Fibroblast of villous mesenchyme (primary cell): ENCODE measurements at regions not wholly inside any gene's neighbourhood (a gene's known extent, or its start where the extent isn't known, plus 50 kb on each side); places are given as distances from the start of the nearest gene placed in this dataset.

ENCODE experiments used
- DNase-seq: peaks from one replicate; pipeline ENCODE4 v3.0.0-alpha.2; 2010; ENCODE audit warnings: low read depth
- H3K4me3 ChIP-seq: 2 replicates; pipeline ENCODE4 v1.5.1; 2011; ENCODE audit warnings: low read depth, mild to moderate bottlenecking, low read length
- TF ChIP-seq, protein P1 (sequence below): IDR thresholded peaks from 2 replicates; pipeline ENCODE4 v1.5.1; 2012; ENCODE audit warnings: low read depth, mild to moderate bottlenecking, low read length; ENCODE audit not compliant: insufficient read depth

DNA sequence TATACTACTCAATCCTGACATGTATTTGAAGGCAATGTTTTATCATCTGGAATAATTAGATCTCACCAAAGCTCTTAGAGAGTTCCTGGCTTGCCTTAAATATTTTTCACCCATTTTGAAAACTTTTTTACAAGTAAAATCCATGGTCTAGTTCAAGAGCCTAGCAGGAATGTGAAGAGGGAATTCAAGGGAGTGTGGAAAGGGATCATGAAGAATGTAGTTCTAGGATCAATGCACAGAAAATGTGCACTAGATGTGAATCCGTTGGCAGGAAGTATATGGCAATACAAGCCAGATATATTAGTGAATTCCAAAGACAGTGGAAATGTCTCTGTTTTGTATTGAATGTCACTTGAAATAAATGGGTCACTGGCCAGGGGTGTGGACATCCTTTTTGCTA lies 167.9 kb upstream of the MOCS2 start:
- no peak overlapping the region for H3K4me3 ChIP-seq
- TF ChIP-seq, protein P1, sequence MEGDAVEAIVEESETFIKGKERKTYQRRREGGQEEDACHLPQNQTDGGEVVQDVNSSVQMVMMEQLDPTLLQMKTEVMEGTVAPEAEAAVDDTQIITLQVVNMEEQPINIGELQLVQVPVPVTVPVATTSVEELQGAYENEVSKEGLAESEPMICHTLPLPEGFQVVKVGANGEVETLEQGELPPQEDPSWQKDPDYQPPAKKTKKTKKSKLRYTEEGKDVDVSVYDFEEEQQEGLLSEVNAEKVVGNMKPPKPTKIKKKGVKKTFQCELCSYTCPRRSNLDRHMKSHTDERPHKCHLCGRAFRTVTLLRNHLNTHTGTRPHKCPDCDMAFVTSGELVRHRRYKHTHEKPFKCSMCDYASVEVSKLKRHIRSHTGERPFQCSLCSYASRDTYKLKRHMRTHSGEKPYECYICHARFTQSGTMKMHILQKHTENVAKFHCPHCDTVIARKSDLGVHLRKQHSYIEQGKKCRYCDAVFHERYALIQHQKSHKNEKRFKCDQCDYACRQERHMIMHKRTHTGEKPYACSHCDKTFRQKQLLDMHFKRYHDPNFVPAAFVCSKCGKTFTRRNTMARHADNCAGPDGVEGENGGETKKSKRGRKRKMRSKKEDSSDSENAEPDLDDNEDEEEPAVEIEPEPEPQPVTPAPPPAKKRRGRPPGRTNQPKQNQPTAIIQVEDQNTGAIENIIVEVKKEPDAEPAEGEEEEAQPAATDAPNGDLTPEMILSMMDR, result no peak
- no peak for DNase-seq

DNA sequence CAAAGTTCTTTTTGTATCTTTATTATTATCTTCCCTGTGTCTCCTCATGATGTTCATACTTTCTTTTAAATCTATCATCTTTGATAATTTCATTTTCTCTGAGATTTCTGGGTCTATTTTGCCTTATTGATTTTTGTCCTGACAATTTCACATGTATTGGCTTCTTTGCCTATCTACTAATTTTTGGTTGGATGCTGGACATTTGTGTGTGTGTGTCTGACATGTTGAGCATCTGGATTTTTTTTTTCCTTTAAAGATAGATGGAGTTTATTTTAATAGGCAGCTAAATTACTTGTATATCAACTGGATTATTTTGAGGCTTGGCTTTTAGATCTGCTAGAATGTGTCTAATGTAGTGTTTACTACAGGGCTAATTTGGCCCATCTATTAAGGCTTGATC lies 178.0 kb upstream of the MOCS2 start:
- TF ChIP-seq, protein P1, result no peak
- DNase-seq, result no peak
- H3K4me3 ChIP-seq, result no peak overlapping the region

DNA sequence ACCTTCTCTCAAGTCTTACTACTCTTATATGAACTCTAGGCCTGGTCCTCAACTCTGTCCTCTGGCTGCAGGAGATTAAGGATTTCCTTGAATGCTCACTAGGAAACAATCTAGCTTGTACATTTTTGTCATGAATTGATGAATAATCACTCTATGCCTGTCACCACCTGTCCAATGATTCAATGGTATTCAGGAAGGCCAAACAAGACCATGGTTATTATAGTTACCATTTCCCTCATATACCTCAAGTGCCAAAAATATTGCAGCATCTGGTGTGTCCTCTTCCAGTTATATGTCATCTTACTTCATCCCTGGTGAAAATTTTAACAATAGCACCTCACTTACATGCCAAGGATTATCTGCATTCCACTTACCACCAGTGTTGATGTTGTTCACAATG lies 179.0 kb upstream of the MOCS2 start:
- no peak for DNase-seq
- no peak overlapping the region for H3K4me3 ChIP-seq
- TF ChIP-seq, protein P1, result no peak

DNA sequence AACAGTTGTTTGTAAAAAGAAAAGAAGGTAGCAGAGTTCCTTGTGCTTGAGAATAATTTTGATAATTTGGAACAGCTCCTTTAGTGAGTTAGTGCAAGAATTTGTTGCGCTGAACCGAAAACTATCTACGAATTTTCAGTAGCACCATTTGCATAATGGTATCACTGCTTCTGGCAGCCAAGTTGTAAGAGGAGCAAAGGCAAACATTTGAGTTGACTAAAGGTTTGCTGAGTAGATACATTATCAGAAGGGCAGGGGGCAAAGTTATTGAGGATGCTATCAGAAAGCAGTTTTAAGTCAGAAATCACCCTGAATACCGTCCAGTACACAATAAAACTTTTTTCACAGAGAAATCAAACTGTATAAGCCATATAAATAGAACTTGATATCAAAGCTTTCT lies 181.5 kb upstream of the MOCS2 start:
- H3K4me3 ChIP-seq, result no peak overlapping the region
- DNase-seq, result no peak
- TF ChIP-seq, protein P1, result no peak

DNA sequence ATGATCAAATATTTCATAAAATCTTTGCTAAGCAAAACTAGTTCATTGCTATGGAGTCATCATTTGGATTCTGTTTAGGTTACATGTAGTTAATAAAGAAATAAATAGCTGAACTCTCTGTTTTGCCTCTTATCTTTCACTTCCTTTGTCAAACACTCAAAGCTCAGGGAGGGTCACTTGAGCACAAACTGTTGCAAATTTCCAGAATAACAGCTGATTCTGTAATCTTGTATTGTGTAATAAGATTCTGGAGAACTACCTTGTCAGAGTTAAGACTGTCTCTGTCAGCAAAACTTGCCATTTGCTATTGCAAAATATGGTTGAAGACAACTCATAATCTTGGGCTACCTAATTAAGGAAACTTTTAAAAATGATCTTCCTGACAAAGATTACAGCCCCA lies 182.0 kb upstream of the MOCS2 start:
- TF ChIP-seq, protein P1, result no peak
- DNase-seq, result peak; percentile 78
- no peak overlapping the region for H3K4me3 ChIP-seq

DNA sequence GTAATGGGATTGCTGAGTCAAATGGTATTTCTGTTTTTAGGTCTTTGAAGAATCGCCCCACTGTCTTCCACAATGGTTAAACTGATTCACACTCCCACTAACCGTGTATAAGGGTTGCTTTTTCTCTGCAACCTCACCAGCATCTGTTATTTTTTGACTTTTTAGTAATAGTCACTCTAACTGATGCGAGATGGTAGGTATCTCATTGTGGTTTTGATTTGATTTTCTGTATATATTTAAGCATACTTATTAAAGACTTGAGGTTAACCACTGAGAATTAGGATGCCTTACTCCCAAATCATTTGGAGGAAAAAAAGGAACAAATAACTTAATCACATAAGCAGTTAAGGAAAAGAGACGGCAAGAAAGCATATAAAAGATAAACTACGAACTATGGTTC lies 181.6 kb upstream of the FST start:
- H3K4me3 ChIP-seq, result no peak overlapping the region
- TF ChIP-seq, protein P1, result no peak
- DNase-seq, result peak; percentile 67

DNA sequence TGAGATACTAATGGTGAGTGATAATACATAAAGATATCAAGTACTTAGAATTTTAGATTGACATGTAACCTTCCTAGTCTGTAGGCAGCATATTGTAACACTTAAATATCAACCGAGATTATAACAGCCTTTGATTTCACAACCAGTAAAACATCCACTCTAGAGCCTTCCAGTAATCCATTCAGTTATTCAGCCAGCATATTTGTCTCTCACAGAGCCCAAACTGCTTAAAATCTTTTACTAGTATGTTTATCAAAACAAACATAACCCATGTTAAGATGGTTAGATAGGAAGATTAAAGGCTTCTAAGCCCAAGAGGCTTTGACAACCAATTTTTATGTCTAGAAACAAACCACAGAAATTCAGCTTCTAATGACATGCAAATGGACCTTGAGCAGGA lies 177.9 kb upstream of the FST start:
- peak; percentile 94 for DNase-seq
- TF ChIP-seq, protein P1, result no peak
- no peak overlapping the region for H3K4me3 ChIP-seq
